HG02938 (cell line): ENCODE measurements at regions not wholly inside any gene's neighbourhood (a gene's known extent, or its start where the extent isn't known, plus 50 kb on each side); places are given as distances from the start of the nearest gene placed in this dataset.
A peak's percentile ranks its signal among the peaks of the same experiment; 100 is the strongest.

Experiments
- ATAC-seq: cut with Tn5 transposase; IDR thresholded peaks from one replicate; pipeline ENCODE4 v1.9.1; 2021; ENCODE audit warnings: mild to moderate bottlenecking, moderate library complexity; ENCODE audit not compliant: unreplicated experiment

DNA sequence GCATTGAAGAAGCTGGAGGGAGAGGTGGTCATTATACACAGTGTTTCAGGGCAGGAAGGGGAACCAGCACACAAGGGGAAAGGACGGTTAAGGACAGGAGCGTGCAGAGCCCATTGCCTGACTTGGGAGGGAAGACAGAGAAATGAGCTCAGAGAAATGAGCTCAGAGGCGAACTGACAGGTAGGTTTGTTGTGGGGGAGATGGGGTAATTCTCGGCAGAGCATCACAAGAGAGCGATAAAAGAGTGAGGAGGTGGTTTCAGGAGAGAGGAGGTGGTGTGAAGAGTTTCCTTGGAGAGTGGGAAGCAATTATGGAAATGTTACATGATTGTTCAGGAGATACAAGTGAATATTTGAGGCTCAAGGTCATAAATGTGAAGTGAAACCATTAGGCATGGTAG, 61.0 kb downstream of the MRGPRX1 start:
- ATAC-seq, result no peak

DNA sequence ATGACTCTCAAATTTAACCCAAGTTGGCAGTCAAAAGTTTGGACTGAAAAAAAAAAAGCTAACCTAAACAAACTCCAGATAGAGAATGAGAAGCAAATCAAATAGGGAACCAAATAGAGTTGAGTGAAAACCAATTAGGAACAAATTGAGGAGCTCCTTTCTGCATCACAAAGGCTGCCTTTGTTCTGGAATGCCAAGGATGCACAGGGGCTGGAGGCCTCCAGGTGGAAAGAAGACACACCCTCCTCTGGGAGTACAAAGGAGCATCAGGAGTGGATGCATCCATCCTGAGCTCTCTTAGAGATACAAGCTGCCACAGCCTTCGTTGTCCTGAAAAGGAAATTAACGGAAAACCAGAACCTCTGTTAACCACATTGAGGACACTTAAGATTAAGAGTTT, 73.3 kb downstream of the MRGPRX1 start:
- ATAC-seq, result no peak

DNA sequence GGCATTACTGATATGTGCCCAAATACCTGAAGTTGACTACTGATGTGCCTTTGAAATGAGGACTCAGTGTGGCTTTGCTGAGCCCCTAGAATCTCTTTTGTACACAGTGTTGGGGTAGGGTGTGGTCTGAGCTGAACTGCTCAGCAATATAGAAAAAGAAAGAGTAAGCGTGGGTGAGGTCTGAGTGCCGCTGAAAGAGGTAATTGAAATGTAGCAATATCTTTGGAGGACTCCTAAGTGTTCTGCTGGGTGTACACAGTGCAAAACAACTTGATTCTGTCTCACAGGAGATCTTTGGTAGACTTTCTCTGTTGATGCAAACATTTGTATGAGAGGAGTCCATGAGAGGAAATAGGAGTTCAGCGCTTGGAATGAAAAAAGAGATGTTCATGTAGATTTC, 73.7 kb upstream of the PTPN5 start:
- no peak for ATAC-seq

DNA sequence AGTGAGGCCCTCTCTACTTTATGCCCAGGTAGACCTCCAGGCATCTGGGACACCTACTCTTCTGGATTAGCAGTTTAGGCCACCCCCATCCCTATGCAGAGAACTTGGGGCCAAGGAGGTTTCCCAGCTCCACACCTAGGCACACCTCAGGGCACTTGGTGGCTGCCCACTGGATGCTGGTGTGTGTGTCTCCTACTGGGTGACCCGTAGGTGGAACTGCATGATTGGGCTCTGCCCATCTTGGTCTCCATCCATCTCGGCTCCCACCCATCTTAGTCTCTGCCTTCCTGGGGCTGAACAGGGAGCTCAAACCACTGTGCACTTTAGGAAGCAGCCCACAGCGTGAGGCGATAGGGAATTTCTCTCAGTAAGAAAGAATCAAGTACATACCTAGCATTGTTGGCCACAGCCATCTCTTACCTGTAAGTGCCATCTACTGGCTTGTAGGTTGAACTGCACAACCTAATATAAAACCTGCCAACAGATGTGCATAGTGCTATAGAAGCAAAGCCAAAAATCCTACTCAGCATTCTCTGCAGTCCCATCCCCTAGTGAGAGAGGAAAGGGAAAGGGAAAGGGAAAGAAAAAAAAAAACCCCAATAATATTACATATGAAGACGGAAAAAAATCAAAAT, 61.6 kb upstream of the PTPN5 start:
- ATAC-seq, result no peak

DNA sequence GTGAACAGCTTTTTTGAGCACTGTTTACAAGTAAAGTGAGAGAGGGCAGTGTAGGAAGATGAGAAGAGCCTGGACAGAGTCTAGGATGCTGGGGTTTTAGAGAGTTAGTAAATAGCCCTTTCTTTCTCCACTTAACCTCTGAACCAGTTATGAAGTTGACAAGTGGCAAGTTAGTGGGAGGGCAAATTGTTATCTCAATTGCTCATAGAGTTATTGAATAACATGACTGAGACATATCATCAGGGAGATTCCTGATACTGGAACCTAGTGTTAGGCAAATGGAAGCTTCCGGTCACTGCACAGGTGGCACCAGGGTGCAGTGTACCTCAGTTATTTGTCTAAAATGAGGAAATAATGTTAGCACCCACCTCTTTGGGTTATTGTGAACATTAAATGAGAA, 57.8 kb upstream of the PTPN5 start:
- ATAC-seq, result no peak

DNA sequence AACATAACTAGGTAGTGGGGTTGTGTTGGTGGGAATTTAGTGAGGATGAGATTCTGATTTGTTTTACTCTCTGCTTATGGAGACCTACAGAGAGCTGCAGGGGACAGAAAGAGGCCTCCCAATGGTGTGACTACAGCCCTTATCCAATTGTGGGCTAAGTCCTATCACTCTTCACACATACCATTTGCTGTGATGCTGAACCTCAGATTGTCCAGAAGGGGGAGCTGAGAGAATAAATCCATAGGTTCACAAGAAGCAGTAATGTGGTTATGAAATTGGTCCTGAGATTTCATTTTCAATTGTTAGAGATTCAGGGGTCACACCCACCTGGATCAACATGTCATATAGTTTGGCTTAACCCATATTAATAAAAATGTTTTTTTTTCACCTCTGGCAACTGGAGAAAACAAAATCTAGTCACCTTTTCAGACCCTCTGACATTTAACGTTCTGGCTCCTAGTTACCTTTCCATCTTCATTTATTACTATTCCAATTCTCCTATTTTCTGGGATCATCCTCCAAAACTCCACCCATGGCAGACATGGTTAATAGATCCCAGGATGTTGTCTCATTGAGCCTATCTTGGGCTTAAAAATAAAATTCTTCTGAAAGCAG, 53.3 kb upstream of the PTPN5 start:
- ATAC-seq, result peak; percentile 73
